WTC11 (cell line): ENCODE measurements at regions not wholly inside any gene's neighbourhood (a gene's known extent, or its start where the extent isn't known, plus 50 kb on each side); places are given as distances from the start of the nearest gene placed in this dataset.

ENCODE experiments used
- ATAC-seq: fragments of 200-7000 bp; cut with Tn5 transposase; 2 replicates; pipeline ENCODE4 v1.10.0; 2021; ENCODE audit warnings: mild to moderate bottlenecking, moderate library complexity
- CTCF ChIA-PET: fragments of 300-600 bp; sonication (Branson Sonifier 250); formaldehyde crosslinking; loops from one replicate; lab custom pipeline; 2021; ENCODE audit warnings: antibody characterized with exemption; lab: Charles Lee
- POLR2A ChIA-PET: fragments of 350-600 bp; sonication (Branson Sonifier 250); formaldehyde crosslinking; loops from one replicate; lab custom pipeline; 2021; ENCODE audit warnings: antibody characterized with exemption; lab: Charles Lee
- DNase-seq: peaks from one replicate; pipeline ENCODE4 v3.0.0; 2021; ENCODE audit warnings: low spot score
- H3K27ac Mint-ChIP-seq: 2 replicates; pipeline ENCODE4 v1.8.0; 2021; ENCODE audit warnings: mixed read lengths
- H3K27me3 Mint-ChIP-seq: 2 replicates; pipeline ENCODE4 v1.8.0; 2021; ENCODE audit warnings: low read depth, mild to moderate bottlenecking, moderate library complexity, mixed read lengths
- H3K36me3 Mint-ChIP-seq: 2 replicates; pipeline ENCODE4 v1.8.0; 2021; ENCODE audit warnings: mixed read lengths
- H3K4me1 Mint-ChIP-seq: 2 replicates; pipeline ENCODE4 v1.8.0; 2022; ENCODE audit warnings: mixed read lengths
- H3K4me3 Mint-ChIP-seq: 2 replicates; pipeline ENCODE4 v1.8.0; 2021; ENCODE audit warnings: mild to moderate bottlenecking, moderate library complexity, mixed read lengths
- H3K9me3 Mint-ChIP-seq: 2 replicates; pipeline ENCODE4 v1.8.0; 2021; ENCODE audit warnings: mixed read lengths
- CDX4 ChIP-seq: fragments of 250-450 bp; sonication (Bioruptor Pico); IDR thresholded peaks from 2 replicates; pipeline ENCODE4 v1.9.0; 2021; ENCODE audit warnings: moderate library complexity, mild to moderate bottlenecking, inconsistent platforms, borderline replicate concordance
- ELF4 ChIP-seq: sonication (generic); formaldehyde crosslinking; IDR thresholded peaks from 2 replicates; pipeline ENCODE4 v1.8.1; 2022; ENCODE audit warnings: low read depth, mild to moderate bottlenecking, moderate library complexity, missing genetic modification reagents
- GTF2I ChIP-seq: fragments of 250-450 bp; sonication (Bioruptor Pico); conservative IDR thresholded peaks from 2 replicates; pipeline ENCODE4 v1.4.0; 2021; ENCODE audit warnings: mild to moderate bottlenecking
- JAZF1 ChIP-seq: fragments of 250-450 bp; sonication (Bioruptor Pico); IDR thresholded peaks from 2 replicates; pipeline ENCODE4 v1.9.0; 2021; ENCODE audit warnings: moderate library complexity, mild to moderate bottlenecking, inconsistent platforms
- JUN ChIP-seq: sonication (generic); formaldehyde crosslinking; IDR thresholded peaks from 2 replicates; pipeline ENCODE4 v1.8.0; 2023; ENCODE audit warnings: mild to moderate bottlenecking, missing genetic modification reagents
- NFATC4 ChIP-seq: fragments of 250-450 bp; sonication (Bioruptor Pico); IDR thresholded peaks from 2 replicates; pipeline ENCODE4 v1.9.0; 2021; ENCODE audit warnings: mild to moderate bottlenecking
- NR1H2 ChIP-seq: sonication (generic); formaldehyde crosslinking; IDR thresholded peaks from 2 replicates; pipeline ENCODE4 v1.9.0; 2021; ENCODE audit warnings: mild to moderate bottlenecking, moderate library complexity, missing genetic modification reagents
- RORB ChIP-seq: fragments of 250-450 bp; sonication (Bioruptor Pico); IDR thresholded peaks from 2 replicates; pipeline ENCODE4 v1.9.0; 2021; ENCODE audit warnings: mild to moderate bottlenecking
- STAT6 ChIP-seq: sonication (generic); formaldehyde crosslinking; conservative IDR thresholded peaks from 2 replicates; pipeline ENCODE4 v1.8.1; 2023; ENCODE audit warnings: mild to moderate bottlenecking, low read depth, missing genetic modification reagents, moderate library complexity
- TEAD4 ChIP-seq: sonication (generic); formaldehyde crosslinking; IDR thresholded peaks from 2 replicates; pipeline ENCODE4 v1.8.0; 2022; ENCODE audit warnings: mild to moderate bottlenecking, missing genetic modification reagents
- ZNF219 ChIP-seq: sonication (generic); formaldehyde crosslinking; IDR thresholded peaks from 2 replicates; pipeline ENCODE4 v1.8.0; 2023; ENCODE audit warnings: missing genetic modification reagents, mild to moderate bottlenecking, borderline replicate concordance
- ZNF317 ChIP-seq: sonication (generic); formaldehyde crosslinking; IDR thresholded peaks from 2 replicates; pipeline ENCODE4 v1.8.1; 2023; ENCODE audit warnings: low read depth, mild to moderate bottlenecking, moderate library complexity, missing genetic modification reagents, borderline replicate concordance
- ZNF425 ChIP-seq: fragments of 250-450 bp; sonication (Bioruptor Pico); conservative IDR thresholded peaks from 2 replicates; pipeline ENCODE4 v1.9.0; 2021; ENCODE audit warnings: mild to moderate bottlenecking
- ZNF532 ChIP-seq: fragments of 250-450 bp; sonication (Bioruptor Pico); IDR thresholded peaks from 2 replicates; pipeline ENCODE4 v1.9.0; 2021; ENCODE audit warnings: mild to moderate bottlenecking, borderline replicate concordance
- ZSCAN18 ChIP-seq: fragments of 250-450 bp; sonication (Bioruptor Pico); IDR thresholded peaks from 2 replicates; pipeline ENCODE4 v2.1.2; 2022; ENCODE audit warnings: mild to moderate bottlenecking, moderate library complexity
- TF ChIP-seq, protein P1 (sequence below): sonication (generic); formaldehyde crosslinking; IDR thresholded peaks from 2 replicates; pipeline ENCODE4 v1.8.0; 2023; ENCODE audit warnings: missing genetic modification reagents

DNA sequence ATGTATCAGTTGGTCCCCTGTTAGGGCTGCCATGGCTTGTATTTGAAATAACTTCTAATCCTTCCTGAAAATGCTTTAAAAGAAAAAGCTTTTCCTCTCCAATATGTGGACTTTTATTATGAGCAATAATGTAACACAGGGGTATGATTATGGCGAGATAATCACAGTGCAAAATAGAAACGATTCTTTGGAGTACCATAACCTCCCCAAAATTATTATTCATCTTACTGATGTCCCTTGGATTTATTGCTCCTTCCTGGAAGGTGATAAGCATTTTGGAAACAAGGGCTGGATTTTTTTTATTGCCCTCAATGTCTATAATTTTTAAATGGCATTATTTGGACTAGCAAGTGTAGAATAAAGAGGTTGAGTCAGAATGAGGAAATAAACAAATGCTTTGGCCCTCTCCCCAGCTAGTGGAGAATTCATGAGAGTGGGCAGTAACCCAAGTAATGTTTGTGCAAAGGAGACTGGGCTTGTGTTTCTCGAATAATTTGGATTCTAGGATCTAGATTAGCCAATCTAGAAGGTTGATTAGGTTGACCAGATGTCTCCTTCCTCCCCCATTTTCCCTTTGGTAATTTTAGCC, 403.9 kb upstream of the CELF2 start:
- TF ChIP-seq NR1H2 (no peak), GTF2I (CRISPR knock-in tag) (no peak), TEAD4 (CRISPR knock-in tag) (no peak)
- Mint-ChIP-seq H3K36me3 (no peaks in the 10 kb centered on the region; the same call in 1 of the 2 replicates), H3K27ac (no peak overlapping the region), H3K27me3 (no peaks in the 10 kb centered on the region), H3K9me3 (peaks cover 7% of the 10 kb centered on the region), H3K4me1 (peaks cover 8% of the 10 kb centered on the region), H3K4me3 (no peak overlapping the region)
- DNase-seq (no peak), ATAC-seq (no peak)
- ChIA-PET CTCF (no interaction called here), POLR2A (no interaction called here)

DNA sequence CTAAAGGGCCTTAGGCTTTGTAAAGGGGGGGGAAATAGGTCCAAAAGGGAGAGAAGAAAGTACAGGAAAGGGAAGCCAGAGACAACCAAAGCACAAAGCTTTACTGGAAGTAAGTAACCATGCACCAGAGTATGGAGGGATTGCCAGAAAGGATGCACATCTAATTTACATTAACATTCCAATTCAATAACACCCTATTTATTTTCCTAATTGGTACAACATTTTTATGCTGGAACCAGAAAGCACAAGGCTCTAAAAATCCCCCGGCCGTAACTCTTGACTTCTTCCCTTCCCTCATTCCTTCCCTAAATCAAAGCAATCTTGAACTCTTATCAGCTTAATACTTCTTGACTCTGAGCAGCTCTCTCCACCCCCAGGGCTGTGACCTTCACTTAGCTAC, 400.0 kb upstream of the CELF2 start:
- no peak overlapping the region for H3K4me3 Mint-ChIP-seq
- no peaks in the 10 kb centered on the region for H3K27me3 Mint-ChIP-seq
- no peaks in the 10 kb centered on the region; the same call in 1 of the 2 replicates for H3K36me3 Mint-ChIP-seq
- no peak overlapping the region for H3K27ac Mint-ChIP-seq
- ChIA-PET POLR2A (no interaction called here), CTCF (no interaction called here)
- no peaks in the 10 kb centered on the region for H3K4me1 Mint-ChIP-seq
- no peak for TF ChIP-seq ZSCAN18
- no peak for TF ChIP-seq ELF4 (CRISPR knock-in tag)
- no peak for TF ChIP-seq ZNF532 (CRISPR knock-in tag)
- TF ChIP-seq CDX4 (CRISPR knock-in tag) = no peak
- H3K9me3 Mint-ChIP-seq = peaks cover 14% of the 10 kb centered on the region
- no peak for DNase-seq
- ATAC-seq = no peak

DNA sequence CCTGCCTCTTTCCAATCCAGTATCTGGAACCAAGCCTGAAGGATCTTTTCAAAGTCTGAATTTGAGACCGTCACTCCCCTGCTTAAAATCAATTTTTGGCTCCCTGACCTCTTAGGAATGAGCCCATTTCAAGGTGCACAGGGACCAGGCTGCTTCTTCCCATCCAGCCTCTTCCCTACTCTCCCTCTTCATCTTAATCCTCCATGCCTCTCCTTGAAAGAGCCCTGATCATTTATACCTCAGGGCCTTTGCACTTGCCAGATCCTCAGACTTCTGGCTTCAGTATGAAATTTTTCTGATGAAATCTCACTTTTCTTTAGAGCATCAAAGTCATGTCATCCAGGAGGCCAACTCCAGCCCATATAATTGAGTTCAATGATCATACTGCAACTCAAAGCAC, 399.5 kb upstream of the CELF2 start:
- no peak for ATAC-seq
- CTCF ChIA-PET = no interaction called here
- no peak overlapping the region for H3K4me3 Mint-ChIP-seq
- TF ChIP-seq RORB (CRISPR knock-in tag) = no peak
- TF ChIP-seq ZNF219 (CRISPR knock-in tag) = no peak
- TF ChIP-seq ZNF425 (CRISPR knock-in tag) = no peak
- TF ChIP-seq NFATC4 (CRISPR knock-in tag) = no peak
- no peak for TF ChIP-seq JUN
- TF ChIP-seq JAZF1 (CRISPR knock-in tag) = no peak
- TF ChIP-seq, protein P1, sequence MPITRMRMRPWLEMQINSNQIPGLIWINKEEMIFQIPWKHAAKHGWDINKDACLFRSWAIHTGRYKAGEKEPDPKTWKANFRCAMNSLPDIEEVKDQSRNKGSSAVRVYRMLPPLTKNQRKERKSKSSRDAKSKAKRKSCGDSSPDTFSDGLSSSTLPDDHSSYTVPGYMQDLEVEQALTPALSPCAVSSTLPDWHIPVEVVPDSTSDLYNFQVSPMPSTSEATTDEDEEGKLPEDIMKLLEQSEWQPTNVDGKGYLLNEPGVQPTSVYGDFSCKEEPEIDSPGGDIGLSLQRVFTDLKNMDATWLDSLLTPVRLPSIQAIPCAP (CRISPR knock-in tag) = no peak
- TF ChIP-seq STAT6 = no peak
- TF ChIP-seq ZNF317 (CRISPR knock-in tag) = no peak
- TF ChIP-seq, all 79 proteins: peak for 0
- no peak for DNase-seq
- no peak overlapping the region for H3K27ac Mint-ChIP-seq
- H3K36me3 Mint-ChIP-seq = no peaks in the 10 kb centered on the region; the same call in 1 of the 2 replicates
- no peaks in the 10 kb centered on the region for H3K27me3 Mint-ChIP-seq
- peaks cover 14% of the 10 kb centered on the region for H3K9me3 Mint-ChIP-seq
- H3K4me1 Mint-ChIP-seq = no peaks in the 10 kb centered on the region
- POLR2A ChIA-PET = no interaction called here
